Muscle of leg (tissue), 3 donors: ENCODE measurements at regions not wholly inside any gene's neighbourhood (a gene's known extent, or its start where the extent isn't known, plus 50 kb on each side); places are given as distances from the start of the nearest gene placed in this dataset.

Source experiments
- DNase-seq: peaks from one replicate; pipeline ENCODE4 v3.0.0; 2013
- H3K27ac ChIP-seq: one replicate; pipeline ENCODE4 v1.5.1; 2013; ENCODE audit warnings: mild to moderate bottlenecking, low read length, control low read depth
- H3K27me3 ChIP-seq: one replicate; pipeline ENCODE4 v1.6.1; 2013; ENCODE audit warnings: low read length; ENCODE audit not compliant: control insufficient read depth, insufficient read depth
- H3K36me3 ChIP-seq: one replicate; pipeline ENCODE4 v1.6.1; 2013; ENCODE audit warnings: low read length; ENCODE audit not compliant: control insufficient read depth, insufficient read depth
- H3K4me1 ChIP-seq: one replicate; pipeline ENCODE4 v1.6.1; 2013; ENCODE audit warnings: low read length; ENCODE audit not compliant: control insufficient read depth, insufficient read depth
- H3K4me3 ChIP-seq: one replicate; pipeline ENCODE4 v1.5.1; 2013; ENCODE audit warnings: low read length, control low read depth
- H3K9me3 ChIP-seq: replicated peaks from 2 replicates; pipeline ENCODE4 v1.6.1; 2013; ENCODE audit warnings: low read depth, low read length; ENCODE audit not compliant: control insufficient read depth
- WGBS: methylation state at CpG from one replicate; pipeline ENCODE4 v1.1.5; 2013; ENCODE audit warnings: missing lambda C conversion rate; ENCODE audit not compliant: insufficient coverage; 5-methylcytosine and 5-hydroxymethylcytosine counted together

- Histone ChIP-seq H3K9me3 (peaks cover 8% of the 10 kb centered on the region), H3K4me1 (no peaks in the 10 kb centered on the region), H3K4me3 (no peak overlapping the region), H3K36me3 (no peaks in the 10 kb centered on the region), H3K27ac (no peak overlapping the region), H3K27me3 (no peaks in the 10 kb centered on the region)
- WGBS: 78% methylated on average over 1 of the region's 2 CpGs
- no peak for DNase-seq
These were observed 99.8 kb upstream of the KCNIP4 start for GRCh38 chr4:22048323-22048722.

DNA sequence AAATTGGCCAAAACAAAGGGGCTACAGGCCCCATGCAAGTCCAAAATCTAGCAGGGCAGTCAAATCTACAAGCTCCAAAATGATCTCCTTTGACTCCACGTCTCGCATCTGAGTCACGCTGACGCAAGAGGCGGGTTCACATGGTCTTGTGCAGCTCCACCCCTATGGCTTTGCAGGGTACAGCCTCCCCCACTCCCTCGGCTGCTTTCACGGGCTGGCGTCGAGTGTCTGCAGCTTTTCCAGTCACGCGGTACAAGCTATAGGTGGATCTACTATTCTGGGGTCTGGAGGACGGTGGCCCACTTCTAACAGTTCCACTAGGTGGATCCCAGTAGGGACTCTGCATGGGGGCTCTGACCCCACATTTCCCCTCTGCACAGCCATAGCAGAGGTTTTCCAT lies 99.2 kb upstream of the KCNIP4 start:
- H3K4me3 ChIP-seq: no peak overlapping the region
- H3K36me3 ChIP-seq: no peaks in the 10 kb centered on the region
- H3K9me3 ChIP-seq: peaks cover 8% of the 10 kb centered on the region
- no peak overlapping the region for H3K27ac ChIP-seq
- 91% methylated on average over 8 of the region's 12 CpGs for WGBS
- H3K4me1 ChIP-seq: no peaks in the 10 kb centered on the region
- no peak for DNase-seq
- H3K27me3 ChIP-seq: no peaks in the 10 kb centered on the region

- no peaks in the 10 kb centered on the region for H3K36me3 ChIP-seq
- no peaks in the 10 kb centered on the region for H3K27me3 ChIP-seq
- no peaks in the 10 kb centered on the region for H3K4me1 ChIP-seq
- H3K4me3 ChIP-seq: no peak overlapping the region
- peaks cover 12% of the 10 kb centered on the region for H3K9me3 ChIP-seq
- no peak overlapping the region for H3K27ac ChIP-seq
- no peak for DNase-seq
These were observed 96.6 kb upstream of the KCNIP4 start for GRCh38 chr4:22045051-22045630.

DNA sequence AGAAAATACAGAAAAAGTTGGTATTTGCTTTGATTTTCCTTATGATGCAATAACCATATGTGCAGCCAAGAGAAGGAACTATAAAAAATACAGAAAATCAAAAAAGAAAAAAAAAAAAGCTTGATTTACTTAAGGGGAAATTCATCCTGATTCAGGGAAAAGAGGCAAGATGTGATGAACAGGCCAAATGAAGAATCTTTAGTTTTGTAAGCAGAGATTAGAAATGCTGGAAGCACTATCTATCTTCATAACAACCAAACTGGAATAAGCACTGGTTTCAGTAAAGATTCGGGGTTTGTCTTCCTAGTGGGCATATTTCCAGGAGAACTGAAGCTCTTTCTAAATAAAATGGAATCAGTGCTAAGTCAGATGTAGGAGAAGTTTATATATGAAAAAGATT lies 82.9 kb upstream of the KCNIP4 start:
- no CpG with 5 or more reads among the region's 1 CpG for WGBS
- peaks cover 2% of the 10 kb centered on the region for H3K9me3 ChIP-seq
- no peak overlapping the region for H3K4me3 ChIP-seq
- H3K36me3 ChIP-seq: no peaks in the 10 kb centered on the region
- DNase-seq: peak; percentile 25
- H3K27ac ChIP-seq: no peak overlapping the region
- H3K4me1 ChIP-seq: no peaks in the 10 kb centered on the region
- H3K27me3 ChIP-seq: no peaks in the 10 kb centered on the region

DNA sequence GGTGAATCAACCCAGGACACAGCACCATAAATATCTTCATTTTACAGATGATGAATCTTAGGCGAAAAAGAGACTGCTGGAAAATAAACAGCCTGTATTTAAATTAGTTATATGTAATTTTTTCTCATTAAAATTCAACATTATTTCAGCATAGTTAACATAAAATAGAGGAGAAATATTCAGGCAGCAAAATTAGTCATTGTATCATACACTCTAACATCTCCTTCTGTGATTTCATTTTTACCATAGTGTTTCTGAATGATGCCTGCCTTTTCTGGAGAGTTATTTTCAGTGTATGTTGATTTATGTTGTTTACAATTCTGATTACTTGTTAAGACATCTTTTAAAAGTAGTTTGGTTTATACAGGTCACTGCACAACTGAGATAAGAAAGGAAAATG lies 82.3 kb upstream of the KCNIP4 start:
- Histone ChIP-seq H3K9me3 (peaks cover 2% of the 10 kb centered on the region), H3K4me1 (no peaks in the 10 kb centered on the region), H3K36me3 (no peaks in the 10 kb centered on the region), H3K4me3 (no peak overlapping the region), H3K27ac (no peak overlapping the region), H3K27me3 (no peaks in the 10 kb centered on the region)
- WGBS: no CpG with 5 or more reads among the region's 1 CpG
- no peak for DNase-seq

- H3K9me3 ChIP-seq: peaks cover 2% of the 10 kb centered on the region
- 61% methylated on average over 2 of the region's 5 CpGs for WGBS
- H3K4me3 ChIP-seq: no peak overlapping the region
- DNase-seq: no peak
- no peaks in the 10 kb centered on the region for H3K36me3 ChIP-seq
- H3K27ac ChIP-seq: no peak overlapping the region
- no peaks in the 10 kb centered on the region for H3K4me1 ChIP-seq
- no peaks in the 10 kb centered on the region for H3K27me3 ChIP-seq
These were observed 81.7 kb upstream of the KCNIP4 start for GRCh38 chr4:22030307-22030706.

DNA sequence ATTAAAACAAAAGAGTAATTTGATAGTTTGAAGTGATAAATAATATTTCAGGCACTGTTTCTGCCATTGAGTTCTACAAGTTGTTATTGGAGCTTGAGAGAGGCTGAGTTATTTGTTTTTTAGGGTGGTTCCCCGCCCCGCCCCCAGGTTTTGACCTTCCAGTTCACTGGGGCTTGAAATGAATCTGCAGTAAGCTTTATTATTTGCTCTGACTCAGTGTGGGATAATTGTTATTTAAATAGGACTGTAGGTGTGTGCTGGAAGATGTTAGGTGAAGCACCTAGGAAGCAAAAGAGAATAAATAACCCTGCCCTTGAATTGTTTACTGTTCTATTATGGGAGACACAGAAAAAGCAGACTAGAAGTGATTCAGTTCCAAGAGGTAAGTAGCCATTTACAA lies 81.2 kb upstream of the KCNIP4 start:
- no peaks in the 10 kb centered on the region for H3K4me1 ChIP-seq
- H3K27ac ChIP-seq: no peak overlapping the region
- H3K9me3 ChIP-seq: peaks cover 2% of the 10 kb centered on the region
- no peaks in the 10 kb centered on the region for H3K36me3 ChIP-seq
- 83% methylated on average over 2 of the region's 2 CpGs for WGBS
- no peak for DNase-seq
- no peaks in the 10 kb centered on the region for H3K27me3 ChIP-seq
- H3K4me3 ChIP-seq: no peak overlapping the region

DNA sequence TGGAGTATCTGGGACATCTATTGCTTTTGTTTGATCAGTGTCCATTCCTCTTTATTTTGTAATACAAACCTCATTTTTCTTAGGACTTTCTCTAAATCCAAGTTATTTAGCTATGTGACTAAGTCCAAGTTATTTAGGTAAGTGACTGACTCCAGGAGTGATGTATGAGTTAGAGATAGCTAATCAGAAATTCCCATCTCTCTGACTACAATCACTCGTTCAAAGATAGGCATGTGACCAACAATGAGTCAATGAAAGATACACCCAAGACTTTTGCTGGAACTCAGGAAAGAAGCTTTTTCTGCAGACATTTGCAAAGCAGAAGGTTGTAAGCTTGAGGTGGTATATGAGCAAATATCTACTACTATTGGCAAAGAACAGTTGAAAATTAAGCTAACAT lies 72.5 kb upstream of the KCNIP4 start:
- Histone ChIP-seq H3K4me1 (no peaks in the 10 kb centered on the region), H3K9me3 (no peaks in the 10 kb centered on the region), H3K36me3 (no peaks in the 10 kb centered on the region), H3K27ac (no peak overlapping the region), H3K27me3 (no peaks in the 10 kb centered on the region), H3K4me3 (no peak overlapping the region)
- no CpG with 5 or more reads among the region's 1 CpG for WGBS
- DNase-seq: no peak

DNA sequence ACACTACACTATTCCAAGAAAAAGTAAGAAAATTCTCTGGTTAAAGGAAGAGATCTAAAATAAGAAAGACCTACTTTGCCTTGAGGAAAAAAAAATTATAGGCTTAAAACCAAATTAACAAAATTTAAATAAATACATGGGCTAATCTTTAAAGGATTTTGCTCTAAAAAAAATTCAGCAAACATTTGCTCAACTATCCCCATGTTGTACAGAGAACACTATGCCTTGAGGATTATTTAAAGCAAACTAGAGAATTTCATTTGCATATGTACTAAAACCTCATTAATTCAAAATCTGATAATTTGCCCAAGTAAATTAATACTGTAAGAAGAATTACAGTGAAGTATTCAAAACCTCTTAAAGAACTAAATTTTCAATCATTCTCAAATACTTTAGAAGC lies 71.6 kb upstream of the KCNIP4 start:
- DNase-seq: no peak
- Histone ChIP-seq H3K27me3 (no peaks in the 10 kb centered on the region), H3K4me1 (no peaks in the 10 kb centered on the region), H3K27ac (no peak overlapping the region), H3K4me3 (no peak overlapping the region), H3K36me3 (no peaks in the 10 kb centered on the region), H3K9me3 (no peaks in the 10 kb centered on the region)

GRCh38 chr4:22019676-22020075 lies 71.1 kb upstream of the KCNIP4 start:
- WGBS: no CpG with 5 or more reads among the region's 4 CpGs
- no peaks in the 10 kb centered on the region for H3K36me3 ChIP-seq
- H3K4me3 ChIP-seq: no peak overlapping the region
- H3K9me3 ChIP-seq: no peaks in the 10 kb centered on the region
- no peaks in the 10 kb centered on the region for H3K4me1 ChIP-seq
- no peak overlapping the region for H3K27ac ChIP-seq
- no peak for DNase-seq
- no peaks in the 10 kb centered on the region for H3K27me3 ChIP-seq

GRCh38 chr4:22014222-22014741 lies 65.7 kb upstream of the KCNIP4 start:
- WGBS: 100% methylated on average over 1 of the region's 3 CpGs
- DNase-seq: no peak

More at GRCh38 chr4:22014222-22014741, 65.7 kb upstream of the KCNIP4 start:
- Histone ChIP-seq H3K27ac (no peak overlapping the region), H3K4me1 (no peaks in the 10 kb centered on the region), H3K4me3 (no peak overlapping the region), H3K9me3 (no peaks in the 10 kb centered on the region), H3K36me3 (no peaks in the 10 kb centered on the region), H3K27me3 (no peaks in the 10 kb centered on the region)
